Stimulated activated CD4-positive, alpha-beta T cell treated with anti-CD3 and anti-CD28 coated beads, Interleukin-2, amount 100 ng/mL, for 48 hours (primary cell): ENCODE measurements at regions not wholly inside any gene's neighbourhood (a gene's known extent, or its start where the extent isn't known, plus 50 kb on each side); places are given as distances from the start of the nearest gene placed in this dataset.
"Not testable (repeated sequence)": the region's sequence is repeated elsewhere in the genome, so short reads cannot be mapped to it uniquely, and the experiment has no call there.

Experiments
- DNase-seq, 2 donors: peaks; one replicate each; pipeline ENCODE4 v3.0.0-alpha.2; 2020

DNA sequence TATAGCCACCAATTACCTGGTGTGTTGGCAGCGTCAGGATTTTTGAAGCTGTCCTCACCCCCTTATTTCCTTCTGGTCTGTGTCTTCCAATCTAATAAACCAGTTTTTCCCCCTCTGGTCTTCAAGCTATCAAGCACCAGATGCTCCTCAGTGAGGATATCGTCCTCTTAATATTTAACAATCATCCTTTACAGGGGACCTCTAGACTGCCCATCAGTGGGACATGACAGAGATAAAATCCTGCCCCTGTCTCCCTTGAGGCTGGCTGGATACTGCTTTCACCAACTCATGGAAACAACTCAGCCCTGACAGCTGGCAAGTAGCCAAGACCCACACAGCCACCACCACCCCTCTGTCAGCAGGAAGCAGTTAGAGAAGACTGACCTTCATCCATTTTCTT is 421.0 kb upstream of the API5 start:
- DNase-seq, result no peak

- DNase-seq, result no peak
Measured at GRCh38 chr11:42901084-42901483, 410.7 kb upstream of the API5 start.

DNA sequence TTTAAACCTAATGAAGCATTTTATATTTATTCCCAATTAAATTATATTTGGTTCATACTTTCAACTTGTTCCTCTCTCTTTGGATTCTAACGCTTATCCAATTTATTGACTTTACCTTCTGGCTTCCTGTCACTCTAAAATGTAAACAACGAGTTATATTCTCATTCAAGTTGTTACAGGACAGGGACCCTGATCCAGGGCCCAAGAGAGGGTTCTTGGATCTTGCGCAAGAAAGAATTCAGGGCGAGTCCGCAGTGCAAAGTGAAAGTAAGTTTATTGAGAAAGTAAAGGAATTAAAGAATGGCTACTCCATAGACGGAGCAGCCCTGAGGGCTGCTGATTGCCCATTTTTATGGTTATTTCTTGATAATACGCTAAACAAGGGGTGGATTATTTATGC is 405.6 kb upstream of the API5 start:
- DNase-seq, result no peak

DNA sequence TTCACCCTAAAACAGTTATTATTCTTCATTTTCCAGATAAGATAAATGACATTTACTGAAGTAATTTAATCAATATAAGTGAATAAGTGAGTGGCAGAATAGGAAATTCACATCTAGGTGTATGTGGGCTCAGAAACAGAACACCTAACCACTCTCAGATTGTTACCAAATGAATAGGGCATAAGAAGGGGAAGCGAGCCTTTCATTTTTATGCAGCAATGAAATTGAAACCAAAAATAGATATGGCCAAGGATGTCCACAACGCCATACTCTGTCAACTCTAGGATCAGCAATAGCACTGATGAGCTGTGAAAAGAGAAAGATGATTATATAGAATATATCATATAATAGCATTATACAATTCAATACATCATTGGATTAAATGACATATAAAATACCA is 398.1 kb upstream of the API5 start:
- no peak for DNase-seq

DNA sequence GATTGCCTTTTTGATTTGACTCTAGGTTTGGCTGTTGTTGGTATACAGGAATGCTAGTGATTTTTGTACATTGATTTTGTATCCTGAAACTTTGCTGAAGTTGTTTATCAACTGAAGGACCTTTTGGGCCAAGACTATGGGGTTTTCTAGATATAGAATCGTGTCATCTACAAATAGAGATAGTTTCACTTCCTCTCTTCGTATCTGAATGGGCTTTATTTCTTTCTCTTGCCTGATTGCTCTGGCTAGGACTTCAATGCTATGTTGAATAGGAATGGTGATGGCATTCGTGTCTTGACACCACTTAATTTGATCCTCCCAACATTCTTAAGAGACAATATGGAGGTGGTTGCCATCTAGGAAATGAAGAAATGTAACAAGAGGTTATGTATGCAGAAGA is 388.1 kb upstream of the API5 start:
- no peak for DNase-seq

DNA sequence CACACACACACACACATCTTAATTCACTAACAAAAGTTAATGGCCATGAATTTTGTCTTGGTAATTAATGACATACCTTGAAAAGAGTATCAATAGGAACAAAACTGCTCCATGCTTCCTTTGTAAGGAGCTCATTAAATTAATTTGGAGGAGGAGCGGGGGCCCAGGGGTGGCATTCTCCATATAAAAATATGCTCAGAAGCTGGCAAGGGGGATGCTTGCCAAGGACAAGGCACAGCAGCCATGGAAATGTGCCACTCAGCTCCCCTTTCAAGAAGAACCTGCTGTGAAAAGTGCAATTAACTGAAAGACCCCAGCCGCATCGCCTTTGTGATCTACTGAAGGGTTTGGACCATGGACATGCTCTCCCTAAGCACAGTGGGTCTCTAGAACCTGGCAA is 385.9 kb upstream of the API5 start:
- DNase-seq, result no peak

GRCh38 chr11:42947405-42947804 is 364.4 kb upstream of the API5 start:
- no peak for DNase-seq

DNA sequence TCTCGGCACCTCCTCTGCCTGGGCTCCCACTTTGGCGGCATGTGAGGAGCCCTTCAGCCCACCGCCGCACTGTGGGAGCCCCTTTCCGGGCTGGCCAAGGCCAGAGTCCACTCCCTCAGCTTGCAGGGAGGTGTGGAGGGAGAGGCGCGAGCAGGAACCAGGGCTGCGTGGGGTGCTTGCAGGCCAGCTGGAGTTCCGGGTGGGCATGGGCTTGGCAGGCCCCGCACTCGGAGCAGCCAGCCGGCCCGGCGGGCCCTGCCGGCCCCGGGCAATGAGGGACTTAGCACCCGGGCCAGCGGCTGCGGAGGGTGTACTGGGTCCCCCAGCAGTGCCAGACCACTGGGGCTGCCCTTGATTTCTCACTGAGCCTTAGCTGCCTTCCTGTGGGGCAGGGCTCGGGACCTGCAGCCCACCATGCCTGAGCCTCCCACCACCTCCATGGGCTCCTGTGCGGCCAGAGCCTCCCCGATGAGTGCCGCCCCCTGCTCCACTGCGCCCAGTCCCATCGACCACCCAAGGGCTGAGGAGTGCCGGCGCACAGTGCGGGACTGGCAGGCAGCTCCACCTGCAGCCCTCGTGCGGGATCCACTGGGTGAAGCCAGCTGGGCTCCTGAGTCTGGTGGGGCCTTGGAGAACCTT is 361.9 kb upstream of the API5 start:
- not testable (repeated sequence) for DNase-seq

- DNase-seq, result no peak
Measured at GRCh38 chr11:42951266-42951665, 360.5 kb upstream of the API5 start.

DNA sequence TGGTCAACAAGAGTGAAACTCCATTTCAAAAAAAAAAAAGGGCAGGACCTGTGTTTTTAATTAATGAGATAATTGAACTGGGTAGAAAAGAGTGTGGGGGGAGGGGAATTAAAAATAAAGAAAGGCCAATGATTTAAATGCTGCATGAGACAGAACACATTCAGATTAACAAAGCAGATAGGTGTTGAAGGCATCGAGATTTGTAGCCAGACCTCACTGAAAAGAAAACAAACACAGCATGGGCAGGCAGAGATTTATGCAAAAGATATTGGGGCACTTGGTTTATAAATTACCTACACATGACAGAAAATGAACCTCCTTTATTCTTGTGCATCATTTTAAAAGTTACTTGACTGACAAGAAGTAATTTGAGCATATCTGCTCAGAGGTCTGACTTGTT is 354.0 kb upstream of the API5 start:
- DNase-seq, result no peak

DNA sequence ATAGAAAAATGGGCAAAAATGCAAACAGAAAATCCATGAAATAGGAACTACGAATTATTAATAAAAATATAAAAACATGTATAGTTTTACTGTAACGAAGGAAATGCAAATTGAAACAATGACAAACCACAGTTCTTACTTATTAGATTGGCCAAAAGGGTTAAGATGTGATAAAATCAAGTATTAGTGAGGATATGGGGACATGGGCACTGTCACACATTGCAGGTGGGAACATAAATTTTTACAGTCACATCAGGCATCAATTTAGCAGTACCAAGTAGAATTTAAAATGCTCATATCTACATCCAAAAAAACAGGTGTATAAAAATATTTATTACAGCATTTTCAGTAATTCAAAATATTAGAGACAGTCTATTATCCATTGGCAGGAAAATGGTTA is 353.2 kb upstream of the API5 start:
- no peak for DNase-seq

DNA sequence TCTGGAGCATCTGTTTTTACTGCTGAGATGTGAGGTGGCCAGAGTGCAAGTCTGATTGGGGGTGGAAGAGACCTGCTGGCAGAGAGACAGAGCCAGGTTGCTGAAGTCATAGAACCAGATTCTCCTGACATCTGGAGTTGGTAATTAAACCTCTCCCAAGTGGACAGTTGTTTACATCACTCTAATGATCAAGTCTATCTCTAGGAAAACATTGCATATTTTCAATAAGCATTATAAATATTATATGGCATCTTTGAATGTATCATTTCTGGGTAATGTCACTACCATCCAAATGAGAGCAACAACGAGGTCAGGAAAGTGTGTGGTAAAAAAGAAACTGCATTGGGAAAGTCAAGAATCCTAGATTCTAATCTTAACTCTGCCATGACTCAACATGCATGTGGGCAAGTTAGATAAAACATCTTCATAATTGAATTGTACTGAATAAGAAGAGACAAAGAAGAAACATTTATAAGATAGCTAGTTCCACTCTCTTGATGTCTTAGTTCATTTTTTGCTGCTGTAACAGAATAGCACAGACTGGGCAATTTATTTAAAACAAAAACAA is 351.2 kb upstream of the API5 start:
- no peak for DNase-seq

GRCh38 chr11:42967653-42968052 is 344.1 kb upstream of the API5 start:
- DNase-seq, result no peak

DNA sequence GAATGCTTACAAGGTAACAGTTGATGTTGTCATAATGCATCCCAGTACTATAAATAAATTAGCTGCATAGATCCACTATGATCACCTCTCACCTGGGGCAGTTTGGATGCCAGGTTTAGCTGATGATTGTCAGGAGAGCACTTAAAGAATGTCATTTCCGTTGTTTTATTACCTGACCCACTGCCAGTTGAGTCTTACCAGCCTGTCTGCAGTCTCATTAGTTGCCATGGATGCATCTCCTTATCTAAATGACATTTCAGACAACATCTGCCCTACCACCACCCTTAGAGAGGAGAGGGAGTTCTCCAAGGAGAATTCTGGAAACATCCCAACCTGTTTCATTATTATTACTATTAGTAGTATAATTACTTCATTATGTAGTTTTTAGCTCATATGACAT is 339.1 kb upstream of the API5 start:
- DNase-seq, result no peak

GRCh38 chr11:42974510-42975179 is 337.2 kb upstream of the API5 start:
- no peak for DNase-seq

- no peak for DNase-seq
Measured at GRCh38 chr11:42975180-42975529, 336.6 kb upstream of the API5 start.

GRCh38 chr11:42976636-42977217 is 335.1 kb upstream of the API5 start:
- DNase-seq, result no peak

DNA sequence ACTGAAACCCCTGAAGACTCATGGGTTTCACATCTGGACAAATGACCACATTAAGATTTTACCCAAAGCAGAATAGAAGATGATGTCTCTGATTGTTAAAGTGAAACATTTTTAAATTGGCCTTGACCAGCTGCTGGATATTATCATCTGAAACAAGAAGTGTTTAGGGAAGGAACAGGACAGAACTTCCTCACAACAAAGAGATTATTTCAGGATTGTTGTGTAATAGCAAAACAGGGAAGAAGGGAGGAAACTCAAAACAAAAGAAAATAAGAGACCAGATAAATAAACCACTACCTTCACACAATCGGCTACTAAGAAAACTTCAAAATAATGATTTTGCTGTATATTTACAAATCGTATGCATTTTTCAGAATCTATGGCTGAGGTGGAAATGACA is 319.2 kb upstream of the API5 start:
- no peak for DNase-seq

DNA sequence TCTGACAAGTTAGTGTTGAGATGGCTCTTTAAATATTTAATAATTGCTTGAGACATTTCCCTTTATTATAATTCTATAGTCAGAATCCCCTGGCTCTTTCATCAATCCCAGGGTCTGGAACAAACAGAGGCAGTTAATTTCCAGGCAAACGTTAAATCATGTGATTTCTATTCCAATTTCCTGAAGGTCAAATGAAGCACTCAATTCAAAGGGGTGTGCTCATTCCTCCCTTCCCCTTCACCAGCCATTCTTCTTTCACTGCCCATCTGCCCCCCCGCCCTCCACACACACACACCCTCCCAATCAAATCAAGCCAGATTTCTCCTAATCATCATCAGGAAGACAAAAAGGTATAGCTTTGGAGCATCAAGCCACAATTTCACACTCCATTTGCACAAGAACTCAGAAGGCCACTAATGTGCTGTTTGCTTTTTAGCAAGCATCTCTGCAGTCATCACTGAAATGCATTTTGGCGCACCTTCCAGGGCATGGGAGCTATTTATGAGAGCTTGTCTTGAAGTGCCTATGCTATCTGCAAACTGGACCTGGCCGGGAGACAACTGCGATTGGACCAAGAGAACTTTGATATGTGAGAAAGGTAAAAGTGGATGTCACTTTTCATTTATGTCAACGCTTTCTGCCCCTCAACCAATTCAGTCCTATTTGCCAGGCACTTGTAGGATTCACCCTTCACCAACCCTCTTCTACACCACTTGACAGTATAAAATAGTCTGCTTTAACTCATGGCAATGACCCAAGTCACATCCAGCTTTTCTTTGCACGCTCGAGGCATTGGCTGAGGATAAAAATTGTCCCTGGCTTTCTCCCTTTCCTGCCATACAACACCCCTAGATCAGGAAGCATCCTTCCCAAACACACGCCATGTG is 315.1 kb upstream of the API5 start:
- DNase-seq, result no peak

DNA sequence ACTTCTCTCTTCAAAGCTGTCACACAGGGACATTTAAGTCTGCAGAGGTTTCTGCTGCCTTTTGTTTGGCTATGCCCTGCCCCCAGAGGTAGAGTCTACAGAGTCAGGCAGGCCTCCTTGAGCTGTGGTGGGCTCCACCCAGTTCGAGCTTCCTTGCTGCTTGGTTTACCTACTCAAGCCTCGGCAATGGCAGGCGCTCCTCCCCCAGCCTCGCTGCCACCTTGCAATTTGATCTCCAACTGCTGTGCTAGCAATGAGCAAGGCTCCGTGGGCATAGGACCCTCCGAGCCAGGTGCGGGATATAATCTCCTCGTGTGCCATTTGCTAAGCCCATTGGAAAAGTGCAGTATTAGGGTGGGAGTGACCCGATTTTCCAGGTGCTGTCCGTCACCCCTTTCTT is 306.9 kb upstream of the API5 start:
- DNase-seq, result not testable (repeated sequence)

DNA sequence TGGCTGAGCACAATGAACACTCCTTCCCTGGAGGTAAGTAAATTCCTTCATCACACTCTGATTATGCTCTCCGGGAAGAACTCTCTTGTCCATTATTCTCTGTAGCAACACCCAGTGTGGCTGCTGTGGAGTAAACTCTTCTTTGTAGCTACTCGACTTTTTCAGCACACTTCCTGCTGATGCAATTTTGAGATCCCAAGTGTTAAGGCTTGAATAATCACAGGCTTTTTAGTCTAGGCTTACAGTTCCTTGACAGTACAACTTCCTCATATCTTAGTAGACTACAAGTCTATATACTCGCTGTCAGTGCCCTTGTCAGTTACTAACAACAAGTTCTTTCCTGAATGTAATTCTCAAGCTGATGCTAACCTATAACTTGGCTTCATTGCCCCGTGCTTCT is 301.8 kb upstream of the API5 start:
- DNase-seq, result no peak

DNA sequence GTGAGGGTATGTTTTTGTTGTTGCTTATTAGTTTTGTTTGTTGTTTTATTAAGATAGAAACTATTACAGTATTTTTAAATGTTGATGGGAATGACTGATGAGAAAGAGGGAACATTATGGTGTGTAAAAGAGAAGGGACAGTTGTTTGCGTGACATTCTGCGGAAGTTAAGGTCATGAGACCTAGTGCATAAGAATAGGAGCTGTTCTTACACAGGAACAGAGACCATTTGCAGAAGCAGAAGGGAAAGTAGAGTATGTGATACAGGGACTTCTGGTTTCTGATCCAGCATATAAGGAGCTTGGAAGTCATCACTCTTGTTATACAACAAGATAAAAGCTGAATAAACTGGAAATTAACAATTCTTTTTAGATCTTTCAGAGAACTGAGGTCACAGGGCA is 299.2 kb upstream of the API5 start:
- DNase-seq, result no peak

GRCh38 chr11:43021466-43021865 is 290.3 kb upstream of the API5 start:
- no peak for DNase-seq

DNA sequence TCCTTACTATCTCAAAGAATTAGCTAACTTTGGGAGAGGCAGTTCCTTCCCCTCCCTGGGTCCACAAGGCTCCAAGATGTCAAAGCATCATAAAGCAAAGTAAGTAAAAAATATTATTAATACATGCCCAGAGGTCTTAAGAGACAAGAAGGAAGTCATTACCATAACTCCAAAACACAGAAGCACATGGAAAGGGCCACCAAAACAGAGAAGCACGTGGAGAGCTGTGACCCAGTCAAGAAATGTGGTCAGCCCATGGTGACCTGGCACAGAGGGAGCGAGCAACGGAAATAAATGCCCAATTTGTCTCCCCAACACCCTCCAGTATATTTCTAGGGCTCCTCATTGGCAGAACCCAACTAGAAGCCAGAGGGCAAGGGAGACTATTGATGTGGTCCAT is 277.5 kb upstream of the API5 start:
- no peak for DNase-seq
